GF-D8 (cell line): ENCODE measurements at regions not wholly inside any gene's neighbourhood (a gene's known extent, or its start where the extent isn't known, plus 50 kb on each side); places are given as distances from the start of the nearest gene placed in this dataset.
"Not testable (repeated sequence)": the region's sequence is repeated elsewhere in the genome, so short reads cannot be mapped to it uniquely, and the experiment has no call there.

Experiments
- DNase-seq: peaks from one replicate; lab custom pipeline; 2025; lab: John Stamatoyannopoulos, UW

DNA sequence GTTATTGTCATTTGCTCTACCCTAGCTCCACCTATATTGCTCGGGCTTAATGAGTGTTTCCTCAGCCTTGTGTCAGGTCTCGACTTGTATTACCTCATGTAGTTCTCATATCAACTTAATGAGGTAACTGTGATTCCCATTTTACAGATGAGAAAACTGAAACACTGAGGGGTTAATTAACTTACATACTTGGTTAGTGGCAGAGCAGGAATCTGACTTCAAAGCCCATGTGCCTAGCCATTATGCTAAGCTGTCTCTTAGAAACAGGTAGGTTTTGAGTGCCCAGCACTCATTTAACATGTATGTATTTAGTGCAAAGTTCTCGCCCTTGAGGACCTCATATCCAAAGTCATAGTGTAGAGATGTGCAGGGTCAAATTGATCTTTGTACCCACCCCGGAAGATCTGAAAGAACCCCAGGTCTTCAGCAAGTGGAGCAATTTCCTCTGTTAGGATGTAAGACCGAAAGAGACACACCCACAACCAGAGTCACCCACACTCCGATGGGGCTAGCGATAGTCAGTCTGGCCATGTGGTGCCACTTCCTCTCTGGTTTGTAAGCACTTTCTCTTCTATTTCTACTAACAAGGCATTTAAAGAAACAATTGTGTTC lies 121.0 kb upstream of the SLC39A10 start:
- peak; percentile 97 for DNase-seq

DNA sequence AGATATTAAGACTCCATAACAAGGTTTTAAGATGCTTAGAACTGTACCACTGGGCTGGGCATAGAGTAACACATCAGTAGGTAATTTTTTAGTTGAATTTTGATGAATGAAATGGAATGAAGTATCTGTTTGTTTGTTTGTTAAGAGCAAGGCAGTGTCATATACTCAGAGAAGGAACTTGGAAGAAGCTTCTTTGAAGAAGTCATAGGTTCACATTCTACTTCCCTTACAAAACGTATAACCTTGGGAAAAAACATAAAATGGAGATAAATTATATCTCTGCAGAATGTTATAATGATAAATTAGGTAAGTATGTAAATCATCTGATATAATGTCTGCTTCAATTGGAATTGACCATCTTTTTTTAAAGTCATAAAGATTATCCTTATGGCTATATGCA lies 122.1 kb upstream of the SLC39A10 start:
- peak; percentile 16 for DNase-seq

- peak; percentile 63 for DNase-seq
Observed at GRCh38 chr2:195533771-195534642, 123.0 kb upstream of the SLC39A10 start.

DNA sequence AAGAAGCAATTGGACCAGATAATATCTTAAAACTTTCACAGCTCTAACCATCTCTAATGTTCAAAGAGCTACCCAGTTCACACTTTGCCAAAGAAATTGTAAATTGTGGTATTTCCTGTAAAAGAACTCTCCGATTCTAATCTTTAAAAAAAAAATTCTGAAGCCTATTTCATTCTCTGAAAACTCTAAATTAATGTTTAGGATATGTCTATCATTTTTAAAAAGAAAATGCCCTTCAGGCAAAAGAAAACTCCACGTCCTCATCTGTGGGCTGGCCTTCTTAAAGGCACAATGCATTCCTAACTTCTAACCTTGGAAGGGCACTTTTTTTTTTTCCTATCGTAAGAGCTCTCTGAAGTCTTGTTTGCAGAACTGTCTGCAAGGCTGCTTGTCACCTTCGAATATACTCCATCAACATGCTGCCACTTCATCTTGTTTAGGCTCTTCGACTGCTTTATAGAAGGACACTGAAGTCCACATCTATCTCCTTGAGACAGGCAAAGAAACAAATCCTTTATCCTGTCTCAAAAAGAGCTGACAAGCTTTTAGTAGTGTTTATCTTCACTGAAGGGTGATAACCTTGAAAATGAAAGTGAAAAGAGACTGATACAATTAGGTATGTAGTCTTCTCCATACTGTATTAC lies 124.3 kb upstream of the SLC39A10 start:
- peak; percentile 84 for DNase-seq

- no peak for DNase-seq
Observed at GRCh38 chr2:195532255-195532627, 124.8 kb upstream of the SLC39A10 start.

DNA sequence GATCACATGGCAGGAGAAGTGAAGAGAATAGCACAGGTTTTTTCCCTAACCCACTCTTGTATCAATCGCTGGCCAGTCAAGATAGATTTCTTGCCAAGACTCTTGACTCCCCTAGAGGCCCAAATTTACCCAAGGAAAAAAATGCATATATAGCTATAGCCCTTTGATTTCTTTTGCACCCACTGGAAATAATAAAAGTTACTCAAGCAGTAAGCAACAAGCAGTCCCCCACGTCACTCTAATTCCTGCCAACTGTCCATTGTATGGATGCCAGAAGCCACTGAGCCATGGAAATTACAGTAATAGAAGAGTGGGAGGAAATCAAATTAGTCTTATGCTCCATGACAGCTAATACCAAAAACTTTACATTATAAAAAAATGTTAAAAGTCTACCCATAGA lies 125.3 kb upstream of the SLC39A10 start:
- DNase-seq, result no peak

DNA sequence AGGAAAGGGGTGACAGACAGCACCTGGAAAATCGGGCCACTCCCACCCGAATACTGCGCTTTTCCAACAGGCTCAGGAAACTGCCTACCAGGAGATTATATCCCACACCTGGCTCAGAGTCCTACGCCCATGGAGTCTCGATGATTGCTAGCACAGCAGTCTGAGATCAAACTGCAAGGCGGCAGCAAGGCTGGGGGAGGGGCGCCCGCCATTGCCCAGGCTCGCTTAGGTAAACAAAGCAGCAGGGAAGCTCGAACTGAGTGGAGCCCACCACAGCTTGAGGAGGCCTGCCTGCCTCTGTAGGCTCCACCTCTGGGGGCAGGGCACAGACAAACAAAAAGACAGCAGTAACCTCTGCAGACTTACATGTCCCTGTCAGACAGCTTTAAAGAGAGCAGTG lies 133.8 kb upstream of the SLC39A10 start:
- DNase-seq, result not testable (repeated sequence)

DNA sequence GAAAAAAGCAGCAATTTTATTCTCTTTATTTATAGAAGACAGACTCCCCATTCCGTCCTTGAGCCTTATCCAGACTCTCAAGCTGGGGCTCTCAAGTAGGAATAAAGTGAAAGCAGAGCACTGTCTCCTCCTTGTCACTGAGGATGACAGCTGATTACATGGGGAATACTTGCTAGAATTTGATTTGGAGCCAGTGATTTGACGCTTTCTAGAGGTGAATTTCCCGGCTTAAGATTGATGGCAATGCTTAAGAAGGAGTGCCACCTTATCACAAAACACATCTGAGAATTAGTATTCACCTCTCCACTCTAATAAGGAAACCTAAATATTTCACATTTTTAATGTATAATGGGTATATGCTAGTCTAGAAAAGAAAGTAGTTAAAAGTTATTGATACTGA lies 135.4 kb upstream of the SLC39A10 start:
- DNase-seq, result no peak

- no peak for DNase-seq
Observed at GRCh38 chr2:195520671-195521155, 136.3 kb upstream of the SLC39A10 start.

- DNase-seq, result no peak
Observed at GRCh38 chr2:195515551-195515950, 141.5 kb upstream of the SLC39A10 start.

DNA sequence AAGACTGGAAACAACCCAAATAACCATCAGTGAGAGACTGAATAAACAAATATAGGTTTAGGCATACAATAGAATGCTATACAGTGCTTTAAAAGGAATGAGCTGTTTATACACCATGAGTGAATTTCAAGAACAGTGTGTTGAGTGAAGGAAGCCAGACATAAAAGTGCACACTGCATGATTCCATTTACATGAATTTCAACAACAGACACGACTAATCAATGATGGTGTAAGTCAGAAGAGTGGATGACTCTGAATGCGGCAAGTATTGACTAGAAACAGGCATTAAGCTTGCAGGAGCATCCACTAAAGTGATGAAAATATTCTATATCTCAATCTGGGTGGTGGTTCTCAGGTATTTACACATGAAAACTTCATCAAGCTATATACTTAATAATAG lies 142.7 kb upstream of the SLC39A10 start:
- no peak for DNase-seq

GRCh38 chr2:195513119-195513518 lies 143.9 kb upstream of the SLC39A10 start:
- DNase-seq, result no peak

- DNase-seq, result no peak
Observed at GRCh38 chr2:195509551-195509950, 147.5 kb upstream of the SLC39A10 start.

- no peak for DNase-seq
Observed at GRCh38 chr2:195508139-195508455, 148.9 kb upstream of the SLC39A10 start.

- DNase-seq, result no peak
Observed at GRCh38 chr2:195507447-195508138, 149.4 kb upstream of the SLC39A10 start.

DNA sequence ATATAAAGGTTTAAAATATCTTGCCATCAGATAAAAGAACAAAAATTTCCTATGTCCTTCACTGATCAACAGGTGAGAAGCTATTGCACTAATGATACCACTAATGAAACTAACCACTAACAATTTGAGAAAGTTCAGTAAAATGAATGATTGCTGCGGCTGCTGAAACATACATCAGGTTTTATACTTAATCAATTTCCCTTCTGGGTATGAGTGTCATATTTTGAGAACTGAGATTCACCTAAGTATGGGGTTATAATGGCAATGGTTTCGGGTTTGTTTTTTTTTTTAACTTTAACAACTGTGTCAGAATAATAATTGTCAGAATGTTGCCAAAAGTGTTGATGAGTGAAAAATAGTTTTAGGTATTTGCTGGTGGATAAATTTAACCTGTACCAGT lies 151.3 kb upstream of the SLC39A10 start:
- DNase-seq, result no peak

DNA sequence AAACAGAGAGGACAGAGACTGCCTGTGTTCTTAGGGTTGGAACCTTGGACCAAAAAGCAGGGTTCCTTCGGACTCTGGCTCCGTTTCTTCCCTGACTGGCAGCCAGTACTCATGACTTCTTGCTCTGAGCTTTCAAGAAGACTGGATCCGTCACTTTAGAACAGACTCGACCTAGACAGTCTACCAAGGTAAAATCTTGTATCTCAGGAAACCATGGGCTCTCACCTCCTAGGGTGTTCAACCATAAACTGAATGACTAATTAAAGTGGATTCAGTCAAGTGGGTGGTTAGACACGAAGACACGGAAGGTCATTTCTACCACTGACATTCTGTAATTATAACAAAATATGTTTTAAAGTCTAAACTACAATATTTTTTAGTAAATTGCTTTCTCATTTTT lies 153.8 kb upstream of the SLC39A10 start:
- no peak for DNase-seq

DNA sequence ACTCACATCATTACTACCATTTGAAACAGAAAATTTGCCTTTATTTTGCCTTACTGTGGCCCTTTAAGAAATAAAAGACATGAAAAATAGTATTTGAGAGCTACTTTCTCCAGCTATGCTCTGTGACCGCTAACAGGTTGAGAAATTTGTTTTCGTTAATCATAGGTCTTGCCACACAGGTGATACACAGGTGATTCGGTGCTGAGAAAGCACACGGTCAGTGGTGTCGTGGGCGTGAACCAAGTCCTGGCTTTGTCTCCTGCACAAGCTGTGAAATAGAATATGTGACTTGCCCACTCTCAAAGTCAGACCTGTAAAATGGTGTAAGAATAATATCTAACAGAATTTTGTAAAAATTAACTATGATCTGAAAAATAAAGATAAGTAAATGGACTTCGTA lies 155.3 kb upstream of the SLC39A10 start:
- DNase-seq, result no peak

GRCh38 chr2:195500879-195501278 lies 156.1 kb upstream of the SLC39A10 start:
- DNase-seq, result no peak

- DNase-seq, result no peak
Observed at GRCh38 chr2:195498839-195499490, 158.1 kb upstream of the SLC39A10 start.

DNA sequence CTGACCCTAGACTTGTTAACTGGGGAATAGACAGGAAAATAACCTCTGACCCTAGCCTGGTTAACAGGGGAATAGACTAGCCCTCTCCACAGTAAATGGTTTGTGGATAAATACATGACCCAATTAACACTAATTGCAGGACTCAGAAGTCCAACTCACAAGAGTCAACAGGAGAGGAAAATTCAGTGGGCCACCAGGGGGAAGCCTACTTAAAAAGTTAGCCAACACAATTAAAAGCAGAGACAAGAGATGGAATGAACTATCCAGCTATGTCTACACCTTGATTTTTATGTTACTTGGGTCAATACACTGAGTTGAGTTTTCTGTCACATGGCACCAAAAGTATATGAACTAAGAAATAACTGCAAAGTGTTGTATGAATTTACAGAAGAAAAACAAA lies 158.8 kb upstream of the SLC39A10 start:
- peak; percentile 26 for DNase-seq

DNA sequence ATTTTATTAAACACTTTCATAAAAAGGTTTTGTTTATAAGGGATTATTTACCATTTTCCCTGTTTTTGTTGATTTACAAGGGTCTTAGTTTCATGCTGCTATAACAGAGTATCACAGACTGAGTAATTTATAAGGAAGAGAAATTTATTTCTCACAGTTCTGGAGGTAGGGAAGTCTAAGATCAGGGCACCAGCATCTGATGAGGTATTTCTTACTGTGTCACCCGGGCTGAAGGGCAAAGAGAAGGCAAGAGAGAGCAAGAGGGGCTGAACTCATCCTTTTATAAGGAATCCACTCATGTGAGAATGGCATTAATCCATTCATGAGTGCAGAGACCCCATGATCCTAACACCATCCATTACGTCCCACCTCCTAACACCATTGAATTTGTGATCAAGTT lies 160.0 kb upstream of the SLC39A10 start:
- DNase-seq, result no peak
